WTC11 (cell line): ENCODE measurements at regions not wholly inside any gene's neighbourhood (a gene's known extent, or its start where the extent isn't known, plus 50 kb on each side); places are given as distances from the start of the nearest gene placed in this dataset.

Experiments
- ATAC-seq: fragments of 200-7000 bp; cut with Tn5 transposase; 2 replicates; pipeline ENCODE4 v1.10.0; 2021; ENCODE audit warnings: mild to moderate bottlenecking, moderate library complexity
- CTCF ChIA-PET: fragments of 300-600 bp; sonication (Branson Sonifier 250); formaldehyde crosslinking; loops from one replicate; lab custom pipeline; 2021; ENCODE audit warnings: antibody characterized with exemption; lab: Charles Lee
- POLR2A ChIA-PET: fragments of 350-600 bp; sonication (Branson Sonifier 250); formaldehyde crosslinking; loops from one replicate; lab custom pipeline; 2021; ENCODE audit warnings: antibody characterized with exemption; lab: Charles Lee
- DNase-seq: peaks from one replicate; pipeline ENCODE4 v3.0.0; 2021; ENCODE audit warnings: low spot score
- H3K27ac Mint-ChIP-seq: 2 replicates; pipeline ENCODE4 v1.8.0; 2021; ENCODE audit warnings: mixed read lengths
- H3K27me3 Mint-ChIP-seq: 2 replicates; pipeline ENCODE4 v1.8.0; 2021; ENCODE audit warnings: low read depth, mild to moderate bottlenecking, moderate library complexity, mixed read lengths
- H3K36me3 Mint-ChIP-seq: 2 replicates; pipeline ENCODE4 v1.8.0; 2021; ENCODE audit warnings: mixed read lengths
- H3K4me1 Mint-ChIP-seq: 2 replicates; pipeline ENCODE4 v1.8.0; 2022; ENCODE audit warnings: mixed read lengths
- H3K4me3 Mint-ChIP-seq: 2 replicates; pipeline ENCODE4 v1.8.0; 2021; ENCODE audit warnings: mild to moderate bottlenecking, moderate library complexity, mixed read lengths
- H3K9me3 Mint-ChIP-seq: 2 replicates; pipeline ENCODE4 v1.8.0; 2021; ENCODE audit warnings: mixed read lengths
- ATF1 ChIP-seq: sonication (generic); formaldehyde crosslinking; IDR thresholded peaks from 2 replicates; pipeline ENCODE4 v1.8.1; 2023; ENCODE audit warnings: mild to moderate bottlenecking, moderate library complexity, missing genetic modification reagents
- ETV6 ChIP-seq: sonication (generic); formaldehyde crosslinking; IDR thresholded peaks from 2 replicates; pipeline ENCODE4 v1.8.1; 2022; ENCODE audit warnings: mild to moderate bottlenecking, missing genetic modification reagents
- FOXK1 ChIP-seq: sonication (generic); formaldehyde crosslinking; IDR thresholded peaks from 2 replicates; pipeline ENCODE4 v1.8.0; 2022; ENCODE audit warnings: mild to moderate bottlenecking, moderate library complexity, missing genetic modification reagents
- FOXP1 ChIP-seq: sonication (generic); formaldehyde crosslinking; IDR thresholded peaks from 2 replicates; pipeline ENCODE4 v1.8.0; 2022; ENCODE audit warnings: missing genetic modification reagents, mild to moderate bottlenecking, moderate library complexity, borderline replicate concordance
- HMGA2 ChIP-seq: fragments of 250-450 bp; sonication (Bioruptor Pico); IDR thresholded peaks from 2 replicates; pipeline ENCODE4 v1.4.0; 2021; ENCODE audit warnings: mild to moderate bottlenecking, moderate library complexity
- IRF1 ChIP-seq: sonication (generic); formaldehyde crosslinking; IDR thresholded peaks from 2 replicates; pipeline ENCODE4 v1.8.0; 2023; ENCODE audit warnings: missing genetic modification reagents
- IRF2 ChIP-seq: sonication (generic); formaldehyde crosslinking; IDR thresholded peaks from 2 replicates; pipeline ENCODE4 v1.8.0; 2022; ENCODE audit warnings: low read depth, missing genetic modification reagents, borderline replicate concordance
- KAT7 ChIP-seq: sonication (generic); formaldehyde crosslinking; IDR thresholded peaks from 2 replicates; pipeline ENCODE4 v1.8.1; 2023; ENCODE audit warnings: missing genetic modification reagents, mild to moderate bottlenecking, borderline replicate concordance
- NFYB ChIP-seq: sonication (generic); formaldehyde crosslinking; conservative IDR thresholded peaks from 2 replicates; pipeline ENCODE4 v1.8.0; 2022; ENCODE audit warnings: low read depth, missing genetic modification reagents
- NR1H2 ChIP-seq: sonication (generic); formaldehyde crosslinking; IDR thresholded peaks from 2 replicates; pipeline ENCODE4 v1.9.0; 2021; ENCODE audit warnings: mild to moderate bottlenecking, moderate library complexity, missing genetic modification reagents
- RORB ChIP-seq: fragments of 250-450 bp; sonication (Bioruptor Pico); IDR thresholded peaks from 2 replicates; pipeline ENCODE4 v1.9.0; 2021; ENCODE audit warnings: mild to moderate bottlenecking
- SMAD3 ChIP-seq: sonication (generic); formaldehyde crosslinking; IDR thresholded peaks from 2 replicates; pipeline ENCODE4 v1.8.0; 2022; ENCODE audit warnings: missing genetic modification reagents, mild to moderate bottlenecking, borderline replicate concordance
- ZBTB43 ChIP-seq: sonication (generic); formaldehyde crosslinking; IDR thresholded peaks from 2 replicates; pipeline ENCODE4 v1.8.1; 2023; ENCODE audit warnings: mild to moderate bottlenecking, missing genetic modification reagents
- ZNF138 ChIP-seq: sonication (generic); formaldehyde crosslinking; conservative IDR thresholded peaks from 2 replicates; pipeline ENCODE4 v1.8.1; 2022; ENCODE audit warnings: mild to moderate bottlenecking, moderate library complexity, missing genetic modification reagents
- ZNF232 ChIP-seq: sonication (generic); formaldehyde crosslinking; IDR thresholded peaks from 2 replicates; pipeline ENCODE4 v1.8.0; 2022; ENCODE audit warnings: mild to moderate bottlenecking, missing genetic modification reagents
- ZNF281 ChIP-seq: sonication (generic); formaldehyde crosslinking; IDR thresholded peaks from 2 replicates; pipeline ENCODE4 v1.8.0; 2023; ENCODE audit warnings: mild to moderate bottlenecking, missing genetic modification reagents

GRCh38 chr2:59236723-59237122 is 995.6 kb upstream of the FANCL start (continued):
- no peak for TF ChIP-seq FOXP1 (CRISPR knock-in tag)
- TF ChIP-seq NFYB = no peak
- TF ChIP-seq KAT7 (CRISPR knock-in tag) = no peak
- TF ChIP-seq, all 79 proteins: peak for 0

- Mint-ChIP-seq H3K9me3 (no peaks in the 10 kb centered on the region), H3K27me3 (no peaks in the 10 kb centered on the region), H3K4me1 (peaks cover 11% of the 10 kb centered on the region), H3K4me3 (no peak overlapping the region), H3K36me3 (no peaks in the 10 kb centered on the region), H3K27ac (no peak overlapping the region)
- CTCF ChIA-PET = no interaction called here
- DNase-seq (no peak), ATAC-seq (no peak)
- POLR2A ChIA-PET = no interaction called here
- TF ChIP-seq HMGA2 (CRISPR knock-in tag) (no peak), FOXK1 (no peak), ZNF138 (CRISPR knock-in tag) (no peak), NR1H2 (CRISPR knock-in tag) (no peak), ZNF281 (CRISPR knock-in tag) (no peak)
Observed at GRCh38 chr2:59233920-59234319, 992.8 kb upstream of the FANCL start.

GRCh38 chr2:59233448-59233847 is 992.3 kb upstream of the FANCL start:
- H3K4me3 Mint-ChIP-seq = no peak overlapping the region
- no peaks in the 10 kb centered on the region for H3K36me3 Mint-ChIP-seq
- no peak for DNase-seq
- peaks cover 8% of the 10 kb centered on the region for H3K4me1 Mint-ChIP-seq
- no peak for ATAC-seq
- no peak overlapping the region for H3K27ac Mint-ChIP-seq
- CTCF ChIA-PET = no interaction called here
- no peaks in the 10 kb centered on the region for H3K9me3 Mint-ChIP-seq
- POLR2A ChIA-PET = no interaction called here
- TF ChIP-seq RORB (CRISPR knock-in tag) (no peak), ZBTB43 (CRISPR knock-in tag) (no peak), ZNF232 (CRISPR knock-in tag) (no peak), ZNF281 (CRISPR knock-in tag) (no peak), ATF1 (CRISPR knock-in tag) (no peak), SMAD3 (CRISPR knock-in tag) (no peak), IRF1 (CRISPR knock-in tag) (no peak), ETV6 (CRISPR knock-in tag) (no peak), IRF2 (CRISPR knock-in tag) (no peak)
- H3K27me3 Mint-ChIP-seq = no peaks in the 10 kb centered on the region; the same call in 1 of the 2 replicates
